ENCODE measurements at regions not wholly inside any gene's neighbourhood (a gene's known extent, or its start where the extent isn't known, plus 50 kb on each side); places are given as distances from the start of the nearest gene placed in this dataset.
"Not testable (repeated sequence)": the region's sequence is repeated elsewhere in the genome, so short reads cannot be mapped to it uniquely, and the experiment has no call there.

DNA sequence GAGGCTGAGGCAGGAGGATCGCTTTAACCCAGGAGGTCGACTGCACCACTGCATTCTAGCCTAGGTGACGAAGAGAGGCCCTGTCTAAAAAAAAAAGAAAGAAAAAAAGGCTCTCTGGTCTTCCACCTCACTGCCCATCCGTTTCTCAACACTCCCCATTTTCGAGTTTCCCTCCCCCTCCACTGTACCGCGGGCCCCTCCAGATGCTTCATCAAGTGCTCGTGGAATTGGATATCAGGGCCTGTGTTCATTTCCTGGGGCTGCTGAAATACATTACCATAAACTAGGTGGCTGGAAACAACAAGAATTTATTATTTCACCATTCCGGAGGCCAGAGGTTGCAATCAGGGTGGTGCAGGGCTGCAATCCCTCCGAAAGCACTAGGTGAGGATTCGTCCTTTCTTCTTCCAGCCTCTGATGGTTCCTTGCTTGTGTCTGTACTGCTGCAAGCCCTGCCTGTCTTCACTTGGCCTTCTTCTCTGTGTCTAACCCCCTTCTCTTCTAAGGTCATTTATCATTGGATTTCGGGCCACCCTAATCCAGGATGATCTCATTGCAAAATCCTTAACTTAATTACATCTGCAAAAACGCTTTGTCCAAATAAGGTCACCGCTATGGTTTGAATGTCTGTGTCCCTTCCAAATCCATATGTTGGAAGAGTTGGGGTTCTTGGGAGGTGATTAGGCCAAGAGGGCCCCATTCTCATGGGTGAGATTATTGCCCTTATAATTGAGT, 135.1 kb downstream of the CRLF3 start:
- not testable (repeated sequence) for DNase-seq (ENCODE audit: low read depth in 2 of 2)

- DNase-seq (ENCODE audit: low read depth in 2 of 2) = peak in 1 of 2 donors; percentile 45
Observed at GRCh38 chr17:30686538-30687479, 137.7 kb downstream of the CRLF3 start.

DNA sequence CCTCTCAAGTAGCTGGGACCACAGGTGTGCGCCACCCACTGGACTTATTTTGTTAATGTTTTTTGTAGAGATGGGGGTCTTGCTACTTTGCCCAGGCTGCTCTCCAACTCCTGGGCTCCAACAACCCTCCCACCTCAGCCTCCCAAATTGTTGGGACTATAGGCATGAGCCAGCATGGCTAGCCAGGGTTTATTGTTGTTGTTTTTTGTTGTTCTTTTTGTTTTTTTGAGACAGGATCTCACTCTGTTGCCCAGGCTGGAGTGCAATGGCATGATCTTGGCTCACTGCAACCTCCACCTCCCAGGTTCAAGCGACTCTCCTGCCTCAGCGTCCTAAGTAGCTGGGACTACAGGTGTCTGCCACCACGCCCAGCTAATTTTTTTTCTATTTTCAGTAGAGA, 142.2 kb downstream of the CRLF3 start:
- DNase-seq (ENCODE audit: low read depth in 2 of 2) = not testable (repeated sequence)

GRCh38 chr17:30680681-30681080, 143.8 kb downstream of the CRLF3 start:
- not testable (repeated sequence) for DNase-seq (ENCODE audit: low read depth in 2 of 2)

DNA sequence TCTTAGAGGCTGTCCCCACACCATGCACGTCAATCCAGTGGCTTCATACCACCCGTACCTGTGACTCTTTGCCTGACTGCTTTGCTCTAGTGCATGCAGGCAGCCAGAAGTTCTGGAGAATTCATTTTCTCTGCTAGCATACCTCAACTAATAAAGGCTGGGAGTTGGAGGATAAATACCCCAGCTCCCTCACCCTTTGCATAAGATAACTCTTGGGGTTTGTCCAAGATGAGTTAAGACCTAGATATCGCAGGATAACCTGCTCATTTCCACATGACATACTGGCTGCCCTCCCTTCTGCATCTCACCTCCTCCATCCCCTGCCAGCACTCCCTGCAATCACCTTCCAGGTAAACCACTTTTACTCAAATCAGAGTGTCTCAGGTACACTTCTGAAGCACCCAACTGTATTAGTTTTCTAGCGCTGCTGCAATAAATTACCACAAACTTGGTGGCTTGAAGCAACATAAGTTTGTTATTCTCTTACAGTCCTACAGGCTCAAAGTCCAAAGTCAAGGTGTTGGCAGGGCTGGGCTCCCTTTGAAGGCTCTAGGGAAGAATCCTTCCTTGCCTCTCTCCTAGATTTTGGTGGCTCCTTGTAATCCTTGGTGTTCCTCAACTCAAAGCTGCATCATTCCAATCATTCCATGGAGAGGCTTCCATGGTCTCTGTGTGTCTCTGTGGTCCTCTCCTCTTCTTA, 146.8 kb downstream of the CRLF3 start:
- DNase-seq (ENCODE audit: low read depth in 2 of 2) = no peak

DNA sequence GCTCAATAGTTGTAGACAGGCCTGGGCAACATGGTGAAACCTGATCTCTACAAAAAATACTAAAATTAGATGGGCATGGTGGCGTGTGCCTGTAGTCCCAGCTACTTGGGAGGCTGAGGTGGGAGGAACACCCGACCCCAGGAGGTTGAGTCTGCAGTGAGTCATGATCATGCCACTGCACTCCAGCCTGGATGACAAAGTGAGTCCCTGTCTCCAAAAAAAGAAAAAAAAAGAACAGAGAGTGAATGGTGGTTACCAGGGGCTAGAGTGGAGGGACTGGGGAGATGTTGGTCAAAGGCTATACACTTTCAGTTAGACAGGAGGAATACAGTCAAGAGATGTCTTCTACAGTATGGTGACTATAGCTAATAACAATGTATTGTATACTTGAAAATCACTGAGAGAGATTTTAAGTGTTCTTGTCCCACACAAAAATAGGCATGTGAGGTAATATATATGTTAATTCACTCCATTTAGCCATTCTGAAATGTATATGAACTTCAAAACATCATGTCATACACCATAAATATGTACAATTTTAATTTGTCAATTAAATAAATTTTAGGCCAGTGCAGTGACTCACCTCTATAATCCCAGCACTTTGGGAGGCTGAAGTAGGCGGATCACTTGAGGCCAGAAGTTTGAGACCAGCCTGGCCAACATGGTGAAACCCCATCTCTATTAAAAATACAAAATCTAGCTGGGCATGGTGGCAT, 148.6 kb downstream of the CRLF3 start:
- not testable (repeated sequence) for DNase-seq (ENCODE audit: low read depth in 2 of 2)

- not testable (repeated sequence) for DNase-seq (ENCODE audit: low read depth in 2 of 2)
Observed at GRCh38 chr17:30669217-30669649, 155.3 kb downstream of the CRLF3 start.

- not testable (repeated sequence) for DNase-seq (ENCODE audit: low read depth in 2 of 2)
Observed at GRCh38 chr17:30668360-30669181, 155.9 kb downstream of the CRLF3 start.

GRCh38 chr17:30667657-30668359, 156.7 kb downstream of the CRLF3 start:
- peak; percentile 25 to 73 for DNase-seq (ENCODE audit: low read depth in 2 of 2)

GRCh38 chr17:30666838-30667656, 157.4 kb downstream of the CRLF3 start:
- DNase-seq (ENCODE audit: low read depth in 2 of 2) = not testable (repeated sequence)

DNA sequence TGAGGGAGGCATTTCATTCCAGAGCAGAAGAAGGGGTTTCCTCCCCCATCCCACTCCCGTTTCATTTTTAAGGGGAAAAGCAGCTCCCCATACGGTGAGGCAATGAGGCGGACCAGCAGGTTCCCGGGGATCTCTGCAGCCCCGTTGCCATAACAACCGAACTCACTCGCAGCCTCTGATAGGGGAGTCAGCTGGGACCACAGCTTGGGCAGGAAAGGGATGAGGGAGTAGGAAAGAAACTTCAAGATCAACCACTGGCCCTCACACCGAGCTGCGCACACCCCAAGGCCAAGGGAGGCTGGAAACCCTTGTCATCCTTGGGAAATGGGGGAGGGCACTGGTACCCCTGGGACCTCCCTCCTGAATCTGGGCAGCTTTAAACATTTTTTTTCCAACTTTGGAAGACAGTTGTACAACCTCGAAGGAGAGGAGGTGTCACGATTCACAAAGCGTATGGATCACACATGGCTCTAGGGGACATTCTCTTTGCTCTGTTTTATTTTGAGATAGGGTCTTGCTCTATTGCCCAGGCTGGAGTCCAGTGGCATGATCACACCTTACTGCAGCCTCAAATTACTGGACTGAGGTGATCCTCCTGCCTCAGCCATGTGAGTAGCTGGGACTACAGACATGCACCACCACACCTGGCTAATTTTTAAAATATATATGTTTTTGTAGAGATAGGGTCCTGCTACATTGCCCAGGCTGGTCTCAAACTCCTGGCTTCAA, 160.6 kb downstream of the CRLF3 start:
- not testable (repeated sequence) for DNase-seq (ENCODE audit: low read depth in 2 of 2)

GRCh38 chr17:30657148-30657547, 167.3 kb downstream of the CRLF3 start:
- not testable (repeated sequence) for DNase-seq (ENCODE audit: low read depth in 2 of 2)

DNA sequence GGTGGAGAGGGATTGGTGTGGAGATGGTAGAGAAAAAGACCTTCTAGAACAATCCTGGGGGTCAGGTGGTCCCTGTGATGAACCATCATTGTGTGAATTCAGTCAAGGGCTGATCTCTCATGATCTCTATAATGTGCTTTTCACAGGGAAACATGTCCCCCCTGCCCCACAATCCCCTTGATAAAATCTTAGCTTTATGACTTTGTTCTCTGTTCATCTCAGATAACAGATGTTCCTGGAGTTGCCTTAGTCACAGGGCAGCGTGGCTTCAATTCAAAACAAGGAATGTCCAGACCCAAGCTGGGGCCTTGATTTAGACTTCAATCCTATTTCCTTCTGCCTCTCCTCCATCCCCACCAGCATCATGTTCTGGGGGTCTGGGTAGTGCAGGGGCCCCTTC, 171.5 kb downstream of the CRLF3 start:
- not testable (repeated sequence) for DNase-seq (ENCODE audit: low read depth in 2 of 2)

DNA sequence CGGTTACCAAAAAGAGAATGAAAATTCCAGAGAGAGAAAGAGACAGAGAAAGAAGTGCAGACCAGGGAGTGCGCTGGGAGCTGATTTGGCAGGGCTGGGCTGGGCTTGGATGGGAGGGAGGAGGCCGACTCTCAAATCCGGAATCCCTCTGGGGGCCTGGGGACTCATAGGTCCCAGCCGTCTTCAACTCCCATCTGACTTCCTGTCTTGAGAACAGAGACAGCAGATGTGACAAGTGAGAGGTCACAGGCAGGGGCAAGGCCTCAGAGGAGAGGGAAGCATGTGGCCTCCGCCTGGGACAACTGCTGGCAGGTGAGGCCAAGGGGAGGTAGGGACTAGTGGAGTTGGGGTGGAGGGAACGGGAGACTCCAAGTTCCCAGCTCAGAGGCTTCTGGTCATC, 172.9 kb downstream of the GOSR1 start:
- DNase-seq (ENCODE audit: low read depth in 2 of 2) = not testable (repeated sequence)

DNA sequence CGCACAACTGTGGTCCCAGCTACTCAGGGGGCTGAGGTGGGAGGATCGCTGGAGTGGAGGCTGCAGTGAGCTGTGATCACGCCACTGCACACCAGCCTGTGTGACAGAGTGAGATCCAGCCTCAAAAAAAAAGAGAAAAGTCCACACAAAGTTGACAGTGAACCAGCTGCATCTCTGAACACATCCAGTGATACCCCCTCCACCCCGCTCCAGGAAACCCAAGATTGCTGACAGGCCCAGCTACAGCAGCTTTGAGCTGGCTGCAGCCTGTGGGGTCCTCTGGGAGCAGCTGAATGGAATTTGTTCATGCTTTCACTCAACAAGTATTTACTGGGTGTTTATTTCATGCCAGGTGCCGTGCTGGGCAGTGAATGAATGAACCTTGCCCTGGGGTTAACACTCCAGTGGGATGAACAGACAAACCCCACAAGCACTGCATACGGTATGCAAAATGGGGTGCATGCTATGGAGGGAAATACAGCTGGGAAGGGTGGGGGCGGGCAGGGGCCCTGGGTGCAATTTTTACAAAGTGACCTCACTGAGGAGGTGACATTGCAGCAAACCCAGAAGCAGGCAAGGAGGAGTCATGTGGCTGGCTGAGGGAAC, 170.9 kb downstream of the GOSR1 start:
- not testable (repeated sequence) for DNase-seq (ENCODE audit: low read depth in 2 of 2)

- not testable (repeated sequence) for DNase-seq (ENCODE audit: low read depth in 2 of 2)
Observed at GRCh38 chr17:30645875-30646274, 168.7 kb downstream of the GOSR1 start.

GRCh38 chr17:30644713-30645112, 167.5 kb downstream of the GOSR1 start:
- not testable (repeated sequence) for DNase-seq (ENCODE audit: low read depth in 2 of 2)
